Lower leg skin (tissue), 3 donors: ENCODE measurements at regions not wholly inside any gene's neighbourhood (a gene's known extent, or its start where the extent isn't known, plus 50 kb on each side); places are given as distances from the start of the nearest gene placed in this dataset.

Experiments used
- POLR2A ChIP-seq, 2 donors: fragments of 450-650 bp; IDR thresholded peaks; one replicate each; pipeline ENCODE4 v1.6.1; 2016 to 2017; ENCODE audit warnings: antibody characterized with exemption in 2 of 2, mild to moderate bottlenecking in 1 of 2, moderate library complexity in 1 of 2
- TF ChIP-seq, protein P1 (sequence below), 3 donors: fragments of 450-650 bp; IDR thresholded peaks; one replicate each; pipeline ENCODE4 v1.5.1; 2016; ENCODE audit warnings: antibody characterized with exemption in 3 of 3, mild to moderate bottlenecking in 3 of 3, moderate library complexity in 2 of 3

DNA sequence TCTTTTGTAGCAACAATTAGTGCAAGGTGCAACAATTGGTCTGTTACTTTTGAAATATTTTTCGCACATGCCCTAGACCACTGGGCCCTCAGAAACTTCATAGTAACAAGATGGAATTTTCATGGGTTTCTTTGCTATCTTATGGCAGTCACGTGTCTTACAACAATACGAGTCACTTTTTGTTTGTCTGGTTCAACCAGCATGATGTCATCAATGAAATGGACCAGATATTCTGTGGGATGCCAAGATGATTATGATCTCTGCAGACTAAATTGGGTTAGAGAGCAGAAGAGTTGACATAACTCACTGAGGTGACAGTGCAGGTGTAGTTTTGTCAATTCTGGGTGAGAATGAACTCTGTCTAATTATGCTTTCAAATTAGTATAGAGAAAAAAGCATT, 239.6 kb upstream of the RIOK2 start:
- TF ChIP-seq, protein P1, sequence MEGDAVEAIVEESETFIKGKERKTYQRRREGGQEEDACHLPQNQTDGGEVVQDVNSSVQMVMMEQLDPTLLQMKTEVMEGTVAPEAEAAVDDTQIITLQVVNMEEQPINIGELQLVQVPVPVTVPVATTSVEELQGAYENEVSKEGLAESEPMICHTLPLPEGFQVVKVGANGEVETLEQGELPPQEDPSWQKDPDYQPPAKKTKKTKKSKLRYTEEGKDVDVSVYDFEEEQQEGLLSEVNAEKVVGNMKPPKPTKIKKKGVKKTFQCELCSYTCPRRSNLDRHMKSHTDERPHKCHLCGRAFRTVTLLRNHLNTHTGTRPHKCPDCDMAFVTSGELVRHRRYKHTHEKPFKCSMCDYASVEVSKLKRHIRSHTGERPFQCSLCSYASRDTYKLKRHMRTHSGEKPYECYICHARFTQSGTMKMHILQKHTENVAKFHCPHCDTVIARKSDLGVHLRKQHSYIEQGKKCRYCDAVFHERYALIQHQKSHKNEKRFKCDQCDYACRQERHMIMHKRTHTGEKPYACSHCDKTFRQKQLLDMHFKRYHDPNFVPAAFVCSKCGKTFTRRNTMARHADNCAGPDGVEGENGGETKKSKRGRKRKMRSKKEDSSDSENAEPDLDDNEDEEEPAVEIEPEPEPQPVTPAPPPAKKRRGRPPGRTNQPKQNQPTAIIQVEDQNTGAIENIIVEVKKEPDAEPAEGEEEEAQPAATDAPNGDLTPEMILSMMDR (IDR thresholded peaks at IDR 0.05): no peak
- no peak for TF ChIP-seq POLR2A (IDR thresholded peaks at IDR 0.05)
